GM19463 (cell line): ENCODE measurements at regions not wholly inside any gene's neighbourhood (a gene's known extent, or its start where the extent isn't known, plus 50 kb on each side); places are given as distances from the start of the nearest gene placed in this dataset.
"Not testable (repeated sequence)": the region's sequence is repeated elsewhere in the genome, so short reads cannot be mapped to it uniquely, and the experiment has no call there.

Experiments used
- ATAC-seq: cut with Tn5 transposase; IDR thresholded peaks from one replicate; pipeline ENCODE4 v1.9.1; 2021; ENCODE audit warnings: mild to moderate bottlenecking, moderate library complexity; ENCODE audit not compliant: unreplicated experiment

GRCh38 chr6:121593011-121593641, 157.7 kb downstream of the GJA1 start:
- ATAC-seq: no peak

GRCh38 chr6:121594053-121594452, 158.6 kb downstream of the GJA1 start:
- ATAC-seq: no peak

DNA sequence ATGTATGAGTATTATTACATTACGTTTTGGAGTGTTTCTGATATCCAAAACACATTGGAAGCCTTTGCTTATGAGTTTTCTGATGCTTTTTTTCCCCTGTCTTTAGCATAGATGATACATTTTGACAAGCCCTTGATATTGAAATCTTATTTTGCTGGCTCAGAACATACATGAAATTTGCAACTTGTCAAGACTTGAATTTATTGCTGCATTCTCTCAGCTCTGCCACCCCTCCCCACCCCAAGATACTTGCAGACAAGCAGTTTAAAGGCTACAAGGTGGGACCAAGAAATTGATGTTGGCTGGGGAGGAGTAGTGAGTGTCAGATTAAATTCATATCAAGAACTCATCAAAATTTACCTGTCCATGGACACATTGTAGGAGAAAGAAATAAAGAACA, 160.2 kb downstream of the GJA1 start:
- no peak for ATAC-seq

DNA sequence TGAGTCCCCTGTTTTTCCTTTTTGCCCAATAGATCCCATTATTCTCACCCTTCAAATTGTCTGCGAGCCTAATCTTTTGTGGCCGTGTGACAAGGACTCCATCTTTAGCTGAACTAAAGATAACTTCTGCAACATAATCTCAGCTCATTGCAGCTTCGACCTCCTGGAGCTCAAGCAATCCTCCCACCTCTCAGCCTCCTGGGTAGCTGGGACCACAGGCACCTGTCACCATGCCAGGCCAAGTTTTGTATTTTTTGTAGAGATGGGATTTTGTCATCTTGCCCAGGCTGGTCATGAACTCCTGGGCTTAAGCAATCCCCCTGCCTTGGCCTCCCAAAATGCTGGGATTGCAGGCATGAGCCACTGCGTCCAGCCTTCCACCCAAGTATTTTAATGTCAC, 161.0 kb downstream of the GJA1 start:
- no peak for ATAC-seq

DNA sequence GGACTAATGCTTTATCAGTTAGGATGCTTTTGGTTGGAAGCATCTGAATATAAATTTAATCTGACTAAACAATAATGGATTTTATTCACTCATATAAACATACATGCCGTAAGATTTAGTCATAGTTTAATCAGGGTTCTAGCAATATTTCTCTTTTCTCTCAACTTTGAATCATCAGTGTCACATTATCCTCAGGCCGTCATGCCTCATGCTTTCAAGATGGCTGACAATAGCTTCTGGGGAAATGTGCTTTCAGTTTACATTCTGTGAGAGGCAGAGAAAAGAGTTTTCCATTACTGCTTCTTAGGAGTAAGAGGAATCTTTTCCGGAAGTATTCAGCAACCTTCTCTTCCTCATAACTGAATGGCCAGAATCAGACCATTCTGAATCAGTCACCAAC, 162.2 kb downstream of the GJA1 start:
- ATAC-seq: no peak

DNA sequence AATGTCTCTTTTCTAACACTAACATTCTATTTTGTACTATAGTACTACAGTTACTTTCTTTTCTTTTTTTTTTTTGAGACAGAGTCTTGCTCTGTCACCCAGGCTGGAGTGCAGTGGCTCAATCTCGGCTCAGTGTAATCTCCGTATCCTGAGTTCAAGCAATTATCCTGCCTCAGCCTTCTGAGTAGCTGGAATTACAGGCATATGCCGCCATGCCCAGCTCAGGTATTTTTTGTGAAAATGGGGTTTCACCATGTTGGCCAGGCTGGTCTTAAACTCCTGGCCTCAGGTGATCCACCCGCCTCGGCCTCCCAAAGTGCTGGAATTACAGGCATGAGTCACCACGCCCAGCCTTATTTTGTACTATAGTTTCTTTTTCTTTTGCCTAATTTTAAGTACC, 163.9 kb downstream of the GJA1 start:
- not testable (repeated sequence) for ATAC-seq

DNA sequence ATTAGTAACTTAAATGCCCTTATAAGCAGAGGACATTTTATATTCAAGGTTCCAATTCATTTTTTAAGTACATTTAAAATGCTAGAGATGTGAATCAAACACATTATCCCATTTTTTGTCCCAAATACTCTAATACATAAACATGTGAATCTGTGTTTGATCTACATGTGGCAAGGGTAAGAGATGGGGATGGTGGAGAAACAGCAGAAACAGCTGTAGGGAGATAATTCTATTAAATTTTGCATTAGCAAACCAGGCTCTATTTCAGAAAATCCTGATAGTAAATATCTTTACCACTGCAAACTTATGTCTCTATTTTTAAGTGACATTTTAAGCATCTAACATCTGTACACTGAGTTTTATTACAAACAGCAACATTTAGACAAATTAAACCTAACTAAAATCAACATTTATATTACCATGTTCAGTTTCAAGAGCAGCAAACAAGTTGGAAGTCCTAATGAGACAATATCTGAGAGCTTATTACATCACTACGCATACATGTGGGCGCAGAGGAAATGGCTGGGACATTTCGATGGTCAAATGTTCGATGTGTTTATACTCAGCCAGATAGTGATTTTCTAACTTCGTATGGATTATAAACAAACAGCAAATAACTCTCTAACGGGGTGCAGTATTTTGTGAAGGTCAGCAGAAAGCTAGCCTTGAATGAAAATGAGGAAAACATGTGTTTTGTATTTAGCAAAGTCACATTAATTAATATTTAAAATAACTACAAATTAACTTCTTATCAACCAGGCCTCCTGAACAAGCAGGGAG, 165.1 kb downstream of the GJA1 start:
- ATAC-seq: no peak

DNA sequence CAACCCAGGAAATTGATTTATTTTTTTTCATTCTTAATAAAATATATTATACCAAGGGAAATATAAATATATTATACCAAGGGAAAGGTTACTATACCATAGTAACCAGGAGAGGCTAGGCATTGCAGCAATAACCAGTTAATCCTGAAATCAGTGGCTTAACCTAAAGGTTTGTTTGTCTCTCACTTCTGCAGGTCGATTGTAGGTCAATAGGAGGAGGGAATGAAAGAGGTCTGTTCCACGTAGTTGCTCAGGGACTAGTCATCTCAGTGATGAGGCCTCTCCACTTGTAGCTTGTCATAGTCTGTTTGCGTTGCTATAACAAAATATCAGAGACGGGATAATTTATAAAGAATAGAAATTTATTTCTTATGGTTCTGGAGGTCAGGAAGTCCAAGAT, 168.0 kb downstream of the GJA1 start:
- no peak for ATAC-seq

DNA sequence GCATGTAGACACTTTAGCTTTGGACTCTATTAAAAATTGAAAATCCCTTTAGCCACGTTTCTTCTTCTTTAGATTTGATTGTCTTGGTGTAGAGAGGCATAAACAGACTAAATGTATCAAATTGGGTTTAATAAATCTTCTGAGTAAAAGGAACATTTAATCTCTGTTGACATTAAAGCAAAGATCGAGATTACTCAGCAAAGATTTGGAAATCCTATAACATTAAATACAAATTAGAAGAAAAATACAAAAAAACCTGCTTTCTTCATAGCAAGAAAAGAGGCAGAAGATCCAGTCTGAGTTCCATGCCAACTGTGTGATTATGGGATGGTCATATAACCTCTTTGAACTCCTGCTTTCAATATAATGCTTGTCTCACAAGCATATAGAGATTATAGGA, 172.3 kb downstream of the GJA1 start:
- ATAC-seq: no peak

- ATAC-seq: no peak
Observed at GRCh38 chr6:121608270-121608669, 172.8 kb downstream of the GJA1 start.

DNA sequence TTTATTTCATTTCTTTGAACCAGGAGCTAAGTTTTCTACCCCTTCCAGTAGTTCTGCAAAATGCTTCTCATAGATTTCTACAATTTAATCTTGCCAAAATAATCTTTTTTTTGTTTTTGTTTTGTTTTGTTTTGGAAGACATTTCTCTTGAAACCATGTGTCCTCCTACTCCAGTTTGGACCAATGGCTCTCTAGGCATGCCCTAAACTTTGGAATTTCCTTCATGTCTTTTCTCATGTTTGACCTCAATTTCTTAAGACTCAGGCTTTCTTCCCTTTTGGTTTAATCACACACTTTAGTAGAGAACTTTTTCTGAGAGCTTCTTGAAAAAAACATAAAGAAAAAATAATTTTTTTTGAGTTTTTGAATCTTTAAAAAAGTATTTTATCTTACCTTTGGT, 173.8 kb downstream of the GJA1 start:
- no peak for ATAC-seq

- no peak for ATAC-seq
Observed at GRCh38 chr6:121612927-121613326, 177.5 kb downstream of the GJA1 start.

DNA sequence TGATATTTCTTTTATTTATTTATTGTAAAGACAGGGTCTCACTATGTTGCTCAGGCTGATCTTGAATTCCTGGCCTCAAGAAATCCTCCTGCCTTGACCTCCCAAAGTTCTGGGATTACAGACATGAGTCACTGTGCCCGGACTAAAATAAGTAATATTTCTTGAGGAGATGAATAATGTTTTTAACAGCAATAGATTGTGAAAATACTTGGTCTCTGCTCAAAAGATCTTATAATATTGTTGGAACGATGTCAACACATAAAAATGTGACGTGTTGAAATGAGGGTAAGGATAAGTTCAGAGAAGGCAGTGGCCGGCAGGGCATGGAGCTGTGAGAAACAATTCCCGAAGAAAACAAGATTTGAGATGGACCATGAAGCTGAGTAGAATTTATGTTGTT, 178.7 kb downstream of the GJA1 start:
- ATAC-seq: no peak

GRCh38 chr6:121615493-121615892, 180.0 kb downstream of the GJA1 start:
- no peak for ATAC-seq

- no peak for ATAC-seq
Observed at GRCh38 chr6:121616406-121616805, 181.0 kb downstream of the GJA1 start.

DNA sequence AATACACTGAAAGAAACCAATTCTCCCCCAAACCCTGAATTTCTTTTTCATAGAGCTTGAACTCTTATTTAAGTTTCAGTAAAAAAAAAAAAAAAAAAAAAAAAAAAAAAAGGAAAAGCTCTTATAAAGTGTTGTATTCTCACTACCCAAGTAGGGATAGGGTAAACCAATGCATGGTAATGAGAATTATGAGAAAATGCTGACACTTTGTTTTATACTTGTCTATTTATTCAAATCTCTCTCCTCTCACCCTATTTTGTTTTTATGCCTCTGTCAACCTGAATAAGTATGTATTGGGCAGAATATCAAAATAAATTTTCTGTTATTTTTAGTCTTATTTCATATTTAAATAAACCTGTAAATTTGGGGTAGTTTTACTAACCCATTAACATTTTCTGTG, 181.9 kb downstream of the GJA1 start:
- ATAC-seq: no peak

- no peak for ATAC-seq
Observed at GRCh38 chr6:121619013-121619412, 183.6 kb downstream of the GJA1 start.

DNA sequence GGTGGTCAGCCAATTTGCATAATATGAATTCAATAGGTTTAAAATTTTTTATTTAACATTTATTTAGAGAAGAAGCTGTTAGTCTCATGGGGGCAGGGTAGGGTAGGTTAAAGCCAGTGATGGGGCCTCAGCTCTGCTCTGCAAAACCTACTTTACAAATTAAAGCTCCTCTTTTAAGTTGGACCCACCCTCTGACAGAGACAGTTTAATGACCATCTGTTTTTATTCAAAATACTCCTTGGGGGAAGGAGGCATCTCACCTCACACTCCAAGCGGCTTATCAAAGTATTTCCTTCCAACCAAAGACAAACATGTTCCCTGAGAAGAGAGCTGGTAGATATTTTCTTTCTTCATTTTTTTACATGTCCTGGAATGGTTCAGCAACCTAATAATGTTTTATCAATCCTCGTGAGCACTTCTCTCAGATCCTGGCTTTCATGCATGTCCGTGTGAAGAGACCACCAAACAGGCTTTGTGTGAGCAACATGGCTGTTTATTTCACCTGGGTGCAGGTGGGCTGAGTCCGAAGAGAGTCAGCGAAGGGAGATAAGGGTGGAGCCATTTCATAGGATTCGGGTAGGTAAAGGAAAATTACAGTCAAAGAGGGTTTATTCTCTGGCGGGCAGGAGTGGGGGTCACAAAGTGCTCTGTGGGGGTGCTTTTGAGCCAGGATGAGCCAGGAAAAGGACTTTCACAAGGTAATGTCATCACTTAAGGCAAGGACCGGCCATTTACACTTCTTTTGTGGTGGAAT, 184.7 kb downstream of the GJA1 start:
- no peak for ATAC-seq

- no peak for ATAC-seq
Observed at GRCh38 chr6:121627761-121628160, 192.3 kb downstream of the GJA1 start.

GRCh38 chr6:121630716-121631115, 195.3 kb downstream of the GJA1 start:
- ATAC-seq: no peak

DNA sequence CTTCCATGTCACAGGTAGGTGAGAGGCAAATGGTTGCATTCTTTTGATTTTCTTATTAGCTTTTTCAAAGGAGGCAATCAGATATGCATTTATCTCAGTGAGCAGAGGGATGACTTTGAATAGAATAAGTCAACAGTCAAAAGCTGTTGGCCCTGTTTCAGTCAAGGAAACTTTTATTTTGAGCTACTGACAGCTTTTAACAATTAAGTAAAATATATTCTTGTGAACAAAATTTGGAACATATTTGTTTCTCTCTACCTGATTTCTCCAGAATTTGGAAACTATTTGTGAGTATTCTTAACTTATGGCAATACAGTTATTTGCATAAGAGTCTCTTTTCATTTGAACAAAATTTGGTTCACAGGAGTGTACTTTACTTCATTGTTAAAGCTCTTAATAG, 196.3 kb downstream of the GJA1 start:
- not testable (repeated sequence) for ATAC-seq

DNA sequence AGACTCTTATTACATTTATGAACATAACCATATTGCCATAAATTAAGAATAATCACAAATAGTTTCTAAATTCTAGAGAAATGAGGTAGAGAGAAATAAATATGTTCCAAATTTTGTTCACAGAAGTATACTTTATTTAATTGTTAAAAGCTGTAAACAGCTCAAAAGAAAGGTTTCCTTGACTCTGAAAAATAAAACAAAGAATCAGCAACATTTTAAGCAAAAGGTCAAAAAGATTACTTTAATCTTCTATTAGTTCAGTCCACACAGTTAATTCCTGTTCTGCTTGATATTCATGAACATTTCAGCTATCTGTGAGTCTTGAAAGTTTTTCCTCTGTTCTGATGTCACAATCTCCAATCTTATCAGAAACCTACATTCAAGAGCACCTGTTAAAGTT, 197.9 kb downstream of the GJA1 start:
- ATAC-seq: no peak
